ENCODE measurements at regions not wholly inside any gene's neighbourhood (a gene's known extent, or its start where the extent isn't known, plus 50 kb on each side); places are given as distances from the start of the nearest gene placed in this dataset.

- TF ChIP-seq ZNF232 (CRISPR knock-in tag; IDR thresholded peaks at IDR 0.05): no peak
- no peak for TF ChIP-seq FOXJ3 (CRISPR knock-in tag; IDR thresholded peaks at IDR 0.05; ENCODE audit: borderline replicate concordance)
- no peak for TF ChIP-seq CTCF (IDR thresholded peaks at IDR 0.05)
- no peak for TF ChIP-seq RORB (CRISPR knock-in tag; IDR thresholded peaks at IDR 0.05)
- TF ChIP-seq FOXP1 (CRISPR knock-in tag; IDR thresholded peaks at IDR 0.05; ENCODE audit: borderline replicate concordance): no peak
- no peak for TF ChIP-seq ATF2 (CRISPR knock-in tag; IDR thresholded peaks at IDR 0.05; ENCODE audit: borderline replicate concordance, low read depth)
- TF ChIP-seq USF1 (CRISPR knock-in tag; IDR thresholded peaks at IDR 0.05): no peak
- no peak for TF ChIP-seq NR1H2 (CRISPR knock-in tag; IDR thresholded peaks at IDR 0.05)
- TF ChIP-seq ZNF671 (CRISPR knock-in tag; IDR thresholded peaks at IDR 0.05): no peak
- no peak for TF ChIP-seq ATF6 (CRISPR knock-in tag; IDR thresholded peaks at IDR 0.05)
- TF ChIP-seq TP53 (CRISPR knock-in tag; IDR thresholded peaks at IDR 0.05): no peak
- TF ChIP-seq, protein P1, sequence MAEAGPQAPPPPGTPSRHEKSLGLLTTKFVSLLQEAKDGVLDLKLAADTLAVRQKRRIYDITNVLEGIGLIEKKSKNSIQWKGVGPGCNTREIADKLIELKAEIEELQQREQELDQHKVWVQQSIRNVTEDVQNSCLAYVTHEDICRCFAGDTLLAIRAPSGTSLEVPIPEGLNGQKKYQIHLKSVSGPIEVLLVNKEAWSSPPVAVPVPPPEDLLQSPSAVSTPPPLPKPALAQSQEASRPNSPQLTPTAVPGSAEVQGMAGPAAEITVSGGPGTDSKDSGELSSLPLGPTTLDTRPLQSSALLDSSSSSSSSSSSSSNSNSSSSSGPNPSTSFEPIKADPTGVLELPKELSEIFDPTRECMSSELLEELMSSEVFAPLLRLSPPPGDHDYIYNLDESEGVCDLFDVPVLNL (CRISPR knock-in tag; IDR thresholded peaks at IDR 0.05; ENCODE audit: borderline replicate concordance, low read depth): no peak
Observed at GRCh38 chr17:63350364-63350763, 95.7 kb downstream of the CYB561 start.

Measured in WTC11 (cell line).